ENCODE measurements at regions not wholly inside any gene's neighbourhood (a gene's known extent, or its start where the extent isn't known, plus 50 kb on each side); places are given as distances from the start of the nearest gene placed in this dataset.

DNA sequence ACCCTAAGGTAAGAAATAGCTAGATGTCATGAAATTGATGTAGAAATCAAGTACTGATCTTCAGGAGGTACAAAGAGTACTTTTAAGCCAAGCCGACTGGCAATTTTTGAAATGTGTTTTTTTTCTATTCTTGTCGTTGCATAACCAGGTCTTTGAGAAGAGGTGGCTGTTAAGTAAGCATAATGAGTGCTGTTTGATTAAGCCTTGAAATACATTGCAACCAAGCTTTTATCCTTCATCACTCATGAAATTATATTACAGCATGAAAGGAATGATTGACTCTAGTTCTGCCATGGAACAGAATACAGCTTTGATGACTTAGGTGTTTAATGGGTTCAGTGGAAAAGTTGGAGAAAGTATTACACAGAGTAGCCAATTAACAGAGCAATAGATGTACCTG is 1720.2 kb upstream of the SEL1L start:
- DNase-seq (ENCODE audit: low read depth), result peak; percentile 35
- TF ChIP-seq, protein P1, sequence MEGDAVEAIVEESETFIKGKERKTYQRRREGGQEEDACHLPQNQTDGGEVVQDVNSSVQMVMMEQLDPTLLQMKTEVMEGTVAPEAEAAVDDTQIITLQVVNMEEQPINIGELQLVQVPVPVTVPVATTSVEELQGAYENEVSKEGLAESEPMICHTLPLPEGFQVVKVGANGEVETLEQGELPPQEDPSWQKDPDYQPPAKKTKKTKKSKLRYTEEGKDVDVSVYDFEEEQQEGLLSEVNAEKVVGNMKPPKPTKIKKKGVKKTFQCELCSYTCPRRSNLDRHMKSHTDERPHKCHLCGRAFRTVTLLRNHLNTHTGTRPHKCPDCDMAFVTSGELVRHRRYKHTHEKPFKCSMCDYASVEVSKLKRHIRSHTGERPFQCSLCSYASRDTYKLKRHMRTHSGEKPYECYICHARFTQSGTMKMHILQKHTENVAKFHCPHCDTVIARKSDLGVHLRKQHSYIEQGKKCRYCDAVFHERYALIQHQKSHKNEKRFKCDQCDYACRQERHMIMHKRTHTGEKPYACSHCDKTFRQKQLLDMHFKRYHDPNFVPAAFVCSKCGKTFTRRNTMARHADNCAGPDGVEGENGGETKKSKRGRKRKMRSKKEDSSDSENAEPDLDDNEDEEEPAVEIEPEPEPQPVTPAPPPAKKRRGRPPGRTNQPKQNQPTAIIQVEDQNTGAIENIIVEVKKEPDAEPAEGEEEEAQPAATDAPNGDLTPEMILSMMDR (IDR thresholded peaks at IDR 0.05; ENCODE audit: low read depth, low read length), result no peak
- no peak overlapping the region for H3K4me3 ChIP-seq (ENCODE audit: low read depth, low read length)

DNA sequence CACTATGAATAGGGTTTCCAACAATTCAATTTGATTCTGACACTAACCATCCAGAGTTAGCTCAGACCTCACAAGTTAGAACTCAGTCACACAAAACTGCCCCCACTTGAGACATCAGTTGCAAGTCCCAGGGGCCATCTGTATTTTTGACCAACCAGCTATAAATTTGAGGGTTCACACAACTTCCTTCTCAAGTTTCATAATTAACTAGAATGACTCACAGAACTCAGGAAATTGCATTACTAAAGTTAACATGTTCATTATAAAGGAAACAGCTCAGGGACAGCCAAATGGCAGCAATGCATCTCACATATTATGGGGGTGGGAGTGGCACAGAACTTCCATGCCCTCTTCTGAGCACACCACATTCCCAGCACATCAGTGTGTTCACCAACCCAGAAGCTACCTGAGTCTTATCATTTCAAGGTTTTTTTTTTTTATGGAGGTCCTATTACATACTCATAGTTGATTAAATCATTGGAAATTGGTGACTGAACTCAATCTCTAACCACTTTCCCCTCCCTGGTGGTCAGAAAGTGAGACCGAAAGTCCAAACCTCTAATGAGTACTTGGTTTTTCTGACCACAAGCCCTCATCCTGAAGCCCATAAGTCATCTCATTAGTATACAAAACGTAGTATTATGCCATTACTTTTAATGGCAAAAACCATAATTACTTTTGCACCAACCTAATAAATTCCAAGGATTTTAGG is 1721.5 kb upstream of the SEL1L start:
- TF ChIP-seq POLR2A (IDR thresholded peaks at IDR 0.05; ENCODE audit: extremely low read depth, insufficient read length), result no peak
- TF ChIP-seq MYC (IDR thresholded peaks at IDR 0.05; ENCODE audit: low read depth, low read length), result peak; percentile 55
- TF ChIP-seq, protein P1 (IDR thresholded peaks at IDR 0.05; ENCODE audit: low read depth, low read length), result no peak
- TF ChIP-seq, protein P2, sequence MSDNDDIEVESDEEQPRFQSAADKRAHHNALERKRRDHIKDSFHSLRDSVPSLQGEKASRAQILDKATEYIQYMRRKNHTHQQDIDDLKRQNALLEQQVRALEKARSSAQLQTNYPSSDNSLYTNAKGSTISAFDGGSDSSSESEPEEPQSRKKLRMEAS (IDR thresholded peaks at IDR 0.05; ENCODE audit: low read depth, low read length), result peak; percentile 10; the same call in 1 of the 2 replicates
- DNase-seq (ENCODE audit: low read depth), result peak; percentile 97
- peak overlapping the region; percentile 17 for H3K4me3 ChIP-seq (ENCODE audit: low read depth, low read length)

DNA sequence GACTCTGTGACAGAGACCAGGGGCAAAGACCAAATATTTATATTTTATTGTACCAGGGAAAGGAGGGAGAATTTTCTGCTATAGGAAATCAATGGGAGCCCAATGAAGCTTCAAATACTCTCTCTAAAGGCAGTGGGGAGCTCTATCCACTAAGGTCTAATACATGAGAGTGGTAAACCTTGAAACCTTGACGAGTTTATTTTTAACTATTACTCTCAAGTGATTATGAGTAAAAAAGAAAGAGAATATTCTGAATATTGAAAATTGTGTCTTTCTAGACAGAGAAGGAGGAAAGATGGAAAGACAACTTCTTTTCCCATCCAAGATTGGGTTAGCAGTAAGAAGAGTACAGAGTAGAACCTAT is 1722.1 kb upstream of the SEL1L start:
- H3K4me3 ChIP-seq (ENCODE audit: low read depth, low read length), result peak overlapping the region; percentile 17
- TF ChIP-seq MYC (IDR thresholded peaks at IDR 0.05; ENCODE audit: low read depth, low read length), result no peak
- no peak for TF ChIP-seq POLR2A (IDR thresholded peaks at IDR 0.05; ENCODE audit: extremely low read depth, insufficient read length)
- TF ChIP-seq, protein P2 (IDR thresholded peaks at IDR 0.05; ENCODE audit: low read depth, low read length), result no peak
- TF ChIP-seq, protein P1 (IDR thresholded peaks at IDR 0.05; ENCODE audit: low read depth, low read length), result no peak
- DNase-seq (ENCODE audit: low read depth), result peak; percentile 14

DNA sequence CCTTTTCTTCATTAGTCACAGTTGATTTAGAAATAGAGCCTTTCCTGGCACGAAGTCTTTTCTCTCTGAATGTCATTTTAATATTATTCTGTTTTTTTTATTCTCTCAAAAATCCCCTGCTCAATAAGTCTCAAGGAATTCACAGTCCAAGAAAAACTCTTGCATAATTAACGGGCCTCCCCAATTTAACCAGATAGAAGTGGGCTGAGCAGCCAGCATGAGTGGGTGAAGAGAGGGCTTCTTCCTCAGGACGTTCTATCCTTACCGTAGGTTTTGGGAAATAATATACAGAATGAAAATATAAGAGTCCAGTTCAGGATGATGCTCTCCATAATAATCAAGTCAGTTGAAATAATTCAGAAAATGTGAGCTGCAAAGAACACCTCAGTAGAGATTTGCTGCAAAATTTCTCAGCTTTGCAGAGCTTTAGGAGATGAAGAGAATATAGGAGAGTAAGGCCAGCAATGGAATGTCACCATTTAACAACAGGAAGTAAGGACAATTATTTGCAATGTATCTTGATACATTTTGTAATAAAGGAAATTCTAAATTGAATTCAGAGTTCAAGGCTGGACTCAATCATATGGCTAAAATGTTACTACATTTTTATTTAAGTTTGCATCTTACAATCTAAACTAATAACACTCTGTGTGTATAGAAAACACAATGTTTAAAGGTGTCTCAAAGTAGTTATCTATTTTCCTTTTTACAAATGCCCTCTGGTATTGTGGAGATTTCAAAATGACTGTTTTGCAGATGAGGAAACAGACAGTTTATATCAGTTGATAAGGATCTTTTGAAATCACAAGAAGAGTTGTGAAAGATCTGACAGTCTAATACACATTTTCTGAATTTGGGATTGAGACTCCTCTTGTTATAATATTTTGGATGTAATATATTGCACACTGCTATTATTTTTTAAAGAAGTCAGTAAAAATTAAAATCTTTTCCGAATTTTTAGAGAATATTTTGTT is 1724.1 kb upstream of the SEL1L start:
- TF ChIP-seq MYC (IDR thresholded peaks at IDR 0.05; ENCODE audit: low read depth, low read length) (0 out of 2 replicates have a peak, but pooled peaks have one; percentile 8), POLR2A (IDR thresholded peaks at IDR 0.05; ENCODE audit: extremely low read depth, insufficient read length) (no peak)
- TF ChIP-seq, protein P2 (IDR thresholded peaks at IDR 0.05; ENCODE audit: low read depth, low read length), result no peak
- TF ChIP-seq, protein P1 (IDR thresholded peaks at IDR 0.05; ENCODE audit: low read depth, low read length), result no peak
- DNase-seq (ENCODE audit: low read depth), result peak; percentile 73
- H3K4me3 ChIP-seq (ENCODE audit: low read depth, low read length), result peak overlapping the region; percentile 71

DNA sequence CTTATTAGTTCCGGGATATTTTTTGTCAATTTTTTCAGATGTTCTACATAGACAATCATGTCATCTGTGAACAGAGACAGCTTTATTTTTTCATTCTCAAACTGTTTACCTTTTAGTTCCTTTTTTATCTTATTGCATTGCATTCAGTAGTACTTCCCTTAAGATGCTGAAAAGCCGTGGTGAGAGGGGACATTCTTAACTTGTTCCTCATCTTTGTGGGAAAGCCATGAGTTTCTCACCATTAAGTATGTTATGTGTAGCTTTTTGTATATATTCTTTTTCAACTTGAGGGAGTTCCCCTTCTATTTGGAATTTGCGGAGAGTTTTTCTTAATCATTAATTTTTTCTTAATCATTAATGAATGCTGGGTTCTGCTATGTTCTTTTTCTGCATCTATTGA is 1727.1 kb upstream of the SEL1L start:
- TF ChIP-seq MYC (IDR thresholded peaks at IDR 0.05; ENCODE audit: low read depth, low read length) (no peak), POLR2A (IDR thresholded peaks at IDR 0.05; ENCODE audit: extremely low read depth, insufficient read length) (no peak)
- TF ChIP-seq, protein P2 (IDR thresholded peaks at IDR 0.05; ENCODE audit: low read depth, low read length), result no peak
- TF ChIP-seq, protein P1 (IDR thresholded peaks at IDR 0.05; ENCODE audit: low read depth, low read length), result no peak
- peak; percentile 82 for DNase-seq (ENCODE audit: low read depth)
- peak overlapping the region; percentile 71 for H3K4me3 ChIP-seq (ENCODE audit: low read depth, low read length)

Measured in NB4 (cell line).